GM19238 (cell line): ENCODE measurements at regions not wholly inside any gene's neighbourhood (a gene's known extent, or its start where the extent isn't known, plus 50 kb on each side); places are given as distances from the start of the nearest gene placed in this dataset.

Experiments used
- DNase-seq: peaks from one replicate; pipeline ENCODE4 v3.0.0; 2011; ENCODE audit warnings: low spot score; ENCODE audit not compliant: insufficient read length

- DNase-seq = no peak
Observed at GRCh38 chr3:193754719-193755118, 161.7 kb downstream of the OPA1 start.

GRCh38 chr3:193756536-193756935 is 163.5 kb downstream of the OPA1 start:
- DNase-seq = no peak

GRCh38 chr3:193757457-193757856 is 164.4 kb downstream of the OPA1 start:
- DNase-seq = no peak

GRCh38 chr3:193761969-193762368 is 169.0 kb downstream of the OPA1 start:
- no peak for DNase-seq

- DNase-seq = no peak
Observed at GRCh38 chr3:193762657-193763056, 169.6 kb downstream of the OPA1 start.

GRCh38 chr3:193764959-193765358 is 172.0 kb downstream of the OPA1 start:
- no peak for DNase-seq

- no peak for DNase-seq
Observed at GRCh38 chr3:193767353-193768069, 174.5 kb downstream of the OPA1 start.

GRCh38 chr3:193768070-193768394 is 175.0 kb downstream of the OPA1 start:
- DNase-seq = no peak

GRCh38 chr3:193769437-193769836 is 176.4 kb downstream of the OPA1 start:
- DNase-seq = no peak

GRCh38 chr3:193771011-193771652 is 178.1 kb downstream of the OPA1 start:
- DNase-seq = no peak

GRCh38 chr3:193771653-193772421 is 178.8 kb downstream of the OPA1 start:
- no peak for DNase-seq

- no peak for DNase-seq
Observed at GRCh38 chr3:193772422-193772763, 179.4 kb downstream of the OPA1 start.

- DNase-seq = no peak
Observed at GRCh38 chr3:193773266-193774220, 180.5 kb downstream of the OPA1 start.

GRCh38 chr3:193774272-193774915 is 181.4 kb downstream of the OPA1 start:
- no peak for DNase-seq

GRCh38 chr3:193774916-193775285 is 181.9 kb downstream of the OPA1 start:
- DNase-seq = no peak

- no peak for DNase-seq
Observed at GRCh38 chr3:193775421-193776077, 182.5 kb downstream of the OPA1 start.

- DNase-seq = no peak
Observed at GRCh38 chr3:193776626-193777358, 183.8 kb downstream of the OPA1 start.

GRCh38 chr3:193777524-193777923 is 184.5 kb downstream of the OPA1 start:
- DNase-seq = no peak

- no peak for DNase-seq
Observed at GRCh38 chr3:193778676-193779075, 185.7 kb downstream of the OPA1 start.

- DNase-seq = no peak
Observed at GRCh38 chr3:193779933-193780332, 186.9 kb downstream of the OPA1 start.
